ENCODE measurements at regions not wholly inside any gene's neighbourhood (a gene's known extent, or its start where the extent isn't known, plus 50 kb on each side); places are given as distances from the start of the nearest gene placed in this dataset.

GRCh38 chr2:70017962-70018361 lies 56.5 kb upstream of the ASPRV1 start:
- Histone ChIP-seq H3K27me3 (no peaks in the 10 kb centered on the region), H3K4me3 (ENCODE audit: low read depth, low read length) (no peak overlapping the region), H3K4me1 (no peaks in the 10 kb centered on the region), H3K9me3 (no peaks in the 10 kb centered on the region), H3K36me3 (no peaks in the 10 kb centered on the region)
- no peak for TF ChIP-seq CTCF (IDR thresholded peaks at IDR 0.05; ENCODE audit: low read depth, low read length)
- DNase-seq, result no peak

GRCh38 chr2:70014959-70015358 lies 53.5 kb upstream of the ASPRV1 start:
- no peaks in the 10 kb centered on the region for H3K4me1 ChIP-seq
- no peaks in the 10 kb centered on the region for H3K36me3 ChIP-seq
- no peak for TF ChIP-seq CTCF (IDR thresholded peaks at IDR 0.05; ENCODE audit: low read depth, low read length)
- H3K9me3 ChIP-seq, result no peaks in the 10 kb centered on the region
- DNase-seq, result no peak
- H3K4me3 ChIP-seq (ENCODE audit: low read depth, low read length), result no peak overlapping the region
- no peaks in the 10 kb centered on the region for H3K27me3 ChIP-seq

- Histone ChIP-seq H3K9me3 (no peaks in the 10 kb centered on the region), H3K36me3 (no peaks in the 10 kb centered on the region), H3K4me1 (no peaks in the 10 kb centered on the region), H3K27me3 (no peaks in the 10 kb centered on the region), H3K4me3 (ENCODE audit: low read depth, low read length) (no peak overlapping the region)
- DNase-seq, result no peak
- TF ChIP-seq CTCF (IDR thresholded peaks at IDR 0.05; ENCODE audit: low read depth, low read length), result no peak
These were observed 51.5 kb upstream of the ASPRV1 start for GRCh38 chr2:70012887-70013286.

- H3K4me1 ChIP-seq, result no peaks in the 10 kb centered on the region
- no peak overlapping the region for H3K4me3 ChIP-seq (ENCODE audit: low read depth, low read length)
- no peaks in the 10 kb centered on the region for H3K27me3 ChIP-seq
- DNase-seq, result no peak
- H3K36me3 ChIP-seq, result no peaks in the 10 kb centered on the region
- no peak for TF ChIP-seq CTCF (IDR thresholded peaks at IDR 0.05; ENCODE audit: low read depth, low read length)
- no peaks in the 10 kb centered on the region for H3K9me3 ChIP-seq
These were observed 50.4 kb upstream of the ASPRV1 start for GRCh38 chr2:70011786-70012185.

- DNase-seq, result no peak
- Histone ChIP-seq H3K27me3 (no peaks in the 10 kb centered on the region), H3K4me1 (no peaks in the 10 kb centered on the region), H3K9me3 (no peaks in the 10 kb centered on the region), H3K4me3 (ENCODE audit: low read depth, low read length) (no peak overlapping the region), H3K36me3 (no peaks in the 10 kb centered on the region)
- TF ChIP-seq CTCF (IDR thresholded peaks at IDR 0.05; ENCODE audit: low read depth, low read length), result no peak
These were observed 49.9 kb upstream of the ASPRV1 start for GRCh38 chr2:70011335-70011734.

All from BE2C (cell line).